ENCODE measurements at regions not wholly inside any gene's neighbourhood (a gene's known extent, or its start where the extent isn't known, plus 50 kb on each side); places are given as distances from the start of the nearest gene placed in this dataset.

DNA sequence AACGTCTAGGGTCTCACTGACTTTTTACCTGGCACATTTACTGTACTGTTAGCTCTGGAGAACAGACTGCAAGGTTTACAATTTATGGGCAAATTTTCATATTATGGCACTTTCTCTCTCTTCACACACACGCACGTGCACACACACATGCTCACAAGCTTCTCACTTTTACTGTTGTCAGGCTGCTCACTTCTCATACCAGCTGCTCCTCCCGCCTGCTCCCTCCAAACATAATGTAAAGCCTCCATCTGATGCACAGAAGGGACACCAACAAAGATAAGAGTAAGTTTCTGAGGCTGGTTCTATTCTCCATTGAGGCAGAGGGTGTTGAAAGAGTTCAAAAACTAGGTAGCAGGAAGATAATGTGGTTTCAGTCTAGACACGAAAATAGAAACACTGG lies 128.9 kb upstream of the DCLK2 start:
- Histone ChIP-seq H4K20me1 (ENCODE audit: insufficient read depth, low read length) (no peaks in the 10 kb centered on the region), H3K36me3 (replicated peaks in 1 of 2; ENCODE audit: control insufficient read depth in 1 of 2, insufficient read depth in 2 of 2, low read length in 2 of 2) (no peaks in the 10 kb centered on the region), H3K9me3 (ENCODE audit: low read length) (no peaks in the 10 kb centered on the region), H3K9ac (ENCODE audit: insufficient read depth, low read depth, low read length) (no peak overlapping the region), H3K4me1 (ENCODE audit: insufficient read depth, low read length) (no peaks in the 10 kb centered on the region), H3K27ac (ENCODE audit: extremely low read length, insufficient read depth, low read length) (no peak overlapping the region), H3K27me3 (ENCODE audit: control insufficient read depth in 1 of 2, insufficient read depth in 2 of 2, low read length in 2 of 2) (no peaks in the 10 kb centered on the region), H2AFZ (ENCODE audit: low read length) (no peak overlapping the region), H3K4me2 (ENCODE audit: low read depth, low read length) (no peak overlapping the region), H3K79me2 (ENCODE audit: insufficient read depth, low read length) (no peaks in the 10 kb centered on the region), H3K4me3 (replicated peaks in 1 of 3; ENCODE audit: insufficient read depth in 1 of 3, low read depth in 2 of 3, low read length in 3 of 3) (no peak overlapping the region)
- BruUV-seq (replicated peaks), result no TSS peak
- intact Hi-C loops (cut with micrococcal nuclease; ENCODE audit: unreplicated experiment), result no loop called here
- TF ChIP-seq ZNF136 (CRISPR knock-in tag; IDR thresholded peaks at IDR 0.05; ENCODE audit: low read depth), result no peak
- TF ChIP-seq, protein P1, sequence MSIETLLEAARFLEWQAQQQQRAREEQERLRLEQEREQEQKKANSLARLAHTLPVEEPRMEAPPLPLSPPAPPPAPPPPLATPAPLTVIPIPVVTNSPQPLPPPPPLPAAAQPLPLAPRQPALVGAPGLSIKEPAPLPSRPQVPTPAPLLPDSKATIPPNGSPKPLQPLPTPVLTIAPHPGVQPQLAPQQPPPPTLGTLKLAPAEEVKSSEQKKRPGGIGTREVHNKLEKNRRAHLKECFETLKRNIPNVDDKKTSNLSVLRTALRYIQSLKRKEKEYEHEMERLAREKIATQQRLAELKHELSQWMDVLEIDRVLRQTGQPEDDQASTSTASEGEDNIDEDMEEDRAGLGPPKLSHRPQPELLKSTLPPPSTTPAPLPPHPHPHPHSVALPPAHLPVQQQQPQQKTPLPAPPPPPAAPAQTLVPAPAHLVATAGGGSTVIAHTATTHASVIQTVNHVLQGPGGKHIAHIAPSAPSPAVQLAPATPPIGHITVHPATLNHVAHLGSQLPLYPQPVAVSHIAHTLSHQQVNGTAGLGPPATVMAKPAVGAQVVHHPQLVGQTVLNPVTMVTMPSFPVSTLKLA (IDR thresholded peaks at IDR 0.05), result peak; percentile 13; the same call in 1 of the 2 replicates
- in situ Hi-C loops (cut with HindIII; ENCODE audit: extremely low pct_ligation_motif_present, low pct_unique_long_range_greater_than_20kb), result no loop called here
- ATAC-seq (no peak), DNase-seq (ENCODE audit: low spot score) (no peak), FAIRE-seq (no peak)
- 7% methylated on average over 5 of the region's 5 CpGs for WGBS (ENCODE audit: low lambda C conversion rate)
- ChIA-PET CTCF (ENCODE audit: low intra/inter-chr PET ratio, low total read pairs) (no interaction called here), POLR2A (no interaction called here)

DNA sequence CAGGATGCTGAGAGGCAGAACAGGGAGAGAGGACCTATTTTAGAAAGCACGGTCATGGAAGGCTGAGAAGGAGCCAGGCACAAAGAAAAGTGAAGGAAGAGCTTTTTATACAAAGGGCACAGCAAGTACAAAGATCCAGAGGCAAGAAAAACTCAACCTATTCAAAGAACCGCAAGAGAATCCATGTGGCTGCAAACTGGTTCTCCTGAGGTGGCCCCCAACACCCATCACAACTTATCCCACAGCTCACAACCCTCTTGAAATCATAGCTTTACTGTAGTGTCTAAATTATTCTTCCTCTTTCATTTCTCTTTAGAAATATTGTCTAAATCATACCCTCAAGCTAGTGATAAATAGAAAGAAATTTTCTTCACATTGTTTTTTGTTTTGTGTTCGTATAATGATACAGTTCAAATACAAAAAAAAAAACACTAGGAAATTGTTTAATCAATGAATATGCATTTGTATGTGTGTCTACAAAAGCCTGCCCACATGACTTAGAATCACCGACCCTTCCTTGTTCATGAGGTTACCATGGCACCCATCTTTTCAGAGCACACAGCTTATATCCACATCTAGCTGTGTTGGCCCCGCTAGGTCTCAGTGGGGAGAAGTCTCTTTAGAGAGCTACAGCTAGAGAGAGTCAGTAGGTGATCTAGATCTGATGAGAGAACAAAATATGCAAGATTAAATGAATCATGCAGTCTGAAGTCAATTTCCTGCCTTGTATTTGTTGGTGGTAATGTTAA lies 126.9 kb upstream of the DCLK2 start:
- Histone ChIP-seq H4K20me1 (ENCODE audit: insufficient read depth, low read length) (no peaks in the 10 kb centered on the region), H3K27me3 (ENCODE audit: control insufficient read depth in 1 of 2, insufficient read depth in 2 of 2, low read length in 2 of 2) (no peaks in the 10 kb centered on the region), H2AFZ (ENCODE audit: low read length) (no peak overlapping the region), H3K27ac (ENCODE audit: extremely low read length, insufficient read depth, low read length) (no peak overlapping the region), H3K9me3 (ENCODE audit: low read length) (no peaks in the 10 kb centered on the region), H3K4me1 (ENCODE audit: insufficient read depth, low read length) (no peaks in the 10 kb centered on the region), H3K36me3 (replicated peaks in 1 of 2; ENCODE audit: control insufficient read depth in 1 of 2, insufficient read depth in 2 of 2, low read length in 2 of 2) (no peaks in the 10 kb centered on the region), H3K9ac (ENCODE audit: insufficient read depth, low read depth, low read length) (no peak overlapping the region), H3K79me2 (ENCODE audit: insufficient read depth, low read length) (no peaks in the 10 kb centered on the region), H3K4me2 (ENCODE audit: low read depth, low read length) (no peak overlapping the region), H3K4me3 (replicated peaks in 1 of 3; ENCODE audit: insufficient read depth in 1 of 3, low read depth in 2 of 3, low read length in 3 of 3) (no peak overlapping the region)
- in situ Hi-C loops (cut with HindIII; ENCODE audit: extremely low pct_ligation_motif_present, low pct_unique_long_range_greater_than_20kb) (no loop called here), intact Hi-C loops (cut with micrococcal nuclease; ENCODE audit: unreplicated experiment) (no loop called here)
- ATAC-seq, result no peak
- 13% methylated on average over 5 of the region's 5 CpGs for WGBS (ENCODE audit: low lambda C conversion rate)
- ChIA-PET POLR2A (no interaction called here), CTCF (ENCODE audit: low intra/inter-chr PET ratio, low total read pairs) (no interaction called here)
- no peak for FAIRE-seq
- DNase-seq (ENCODE audit: low spot score), result no peak
- BruUV-seq (replicated peaks), result no TSS peak
- no peak for TF ChIP-seq ZNF841 (CRISPR knock-in tag; IDR thresholded peaks at IDR 0.05; ENCODE audit: borderline replicate concordance)
- no peak for TF ChIP-seq SIX1 (CRISPR knock-in tag; IDR thresholded peaks at IDR 0.05; ENCODE audit: borderline replicate concordance)
- TF ChIP-seq ZNF883 (CRISPR knock-in tag; IDR thresholded peaks at IDR 0.05; ENCODE audit: not compliant biosample characterization), result no peak
- TF ChIP-seq ZNF773 (CRISPR knock-in tag; IDR thresholded peaks at IDR 0.05; ENCODE audit: borderline replicate concordance), result no peak
- TF ChIP-seq, protein P2, sequence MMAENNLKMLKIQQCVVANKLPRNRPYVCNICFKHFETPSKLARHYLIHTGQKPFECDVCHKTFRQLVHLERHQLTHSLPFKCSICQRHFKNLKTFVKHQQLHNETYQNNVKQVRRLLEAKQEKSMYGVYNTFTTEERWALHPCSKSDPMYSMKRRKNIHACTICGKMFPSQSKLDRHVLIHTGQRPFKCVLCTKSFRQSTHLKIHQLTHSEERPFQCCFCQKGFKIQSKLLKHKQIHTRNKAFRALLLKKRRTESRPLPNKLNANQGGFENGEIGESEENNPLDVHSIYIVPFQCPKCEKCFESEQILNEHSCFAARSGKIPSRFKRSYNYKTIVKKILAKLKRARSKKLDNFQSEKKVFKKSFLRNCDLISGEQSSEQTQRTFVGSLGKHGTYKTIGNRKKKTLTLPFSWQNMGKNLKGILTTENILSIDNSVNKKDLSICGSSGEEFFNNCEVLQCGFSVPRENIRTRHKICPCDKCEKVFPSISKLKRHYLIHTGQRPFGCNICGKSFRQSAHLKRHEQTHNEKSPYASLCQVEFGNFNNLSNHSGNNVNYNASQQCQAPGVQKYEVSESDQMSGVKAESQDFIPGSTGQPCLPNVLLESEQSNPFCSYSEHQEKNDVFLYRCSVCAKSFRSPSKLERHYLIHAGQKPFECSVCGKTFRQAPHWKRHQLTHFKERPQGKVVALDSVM (CRISPR knock-in tag; IDR thresholded peaks at IDR 0.05), result no peak
- TF ChIP-seq, protein P3, sequence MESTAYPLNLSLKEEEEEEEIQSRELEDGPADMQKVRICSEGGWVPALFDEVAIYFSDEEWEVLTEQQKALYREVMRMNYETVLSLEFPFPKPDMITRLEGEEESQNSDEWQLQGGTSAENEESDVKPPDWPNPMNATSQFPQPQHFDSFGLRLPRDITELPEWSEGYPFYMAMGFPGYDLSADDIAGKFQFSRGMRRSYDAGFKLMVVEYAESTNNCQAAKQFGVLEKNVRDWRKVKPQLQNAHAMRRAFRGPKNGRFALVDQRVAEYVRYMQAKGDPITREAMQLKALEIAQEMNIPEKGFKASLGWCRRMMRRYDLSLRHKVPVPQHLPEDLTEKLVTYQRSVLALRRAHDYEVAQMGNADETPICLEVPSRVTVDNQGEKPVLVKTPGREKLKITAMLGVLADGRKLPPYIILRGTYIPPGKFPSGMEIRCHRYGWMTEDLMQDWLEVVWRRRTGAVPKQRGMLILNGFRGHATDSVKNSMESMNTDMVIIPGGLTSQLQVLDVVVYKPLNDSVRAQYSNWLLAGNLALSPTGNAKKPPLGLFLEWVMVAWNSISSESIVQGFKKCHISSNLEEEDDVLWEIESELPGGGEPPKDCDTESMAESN (CRISPR knock-in tag; conservative IDR thresholded peaks at IDR 0.05), result no peak
- no peak for TF ChIP-seq MIER3 (CRISPR knock-in tag; IDR thresholded peaks at IDR 0.05; ENCODE audit: borderline replicate concordance)
- no peak for TF ChIP-seq ZNF607 (CRISPR knock-in tag; IDR thresholded peaks at IDR 0.05; ENCODE audit: borderline replicate concordance)
- TF ChIP-seq ZNF501 (CRISPR knock-in tag; IDR thresholded peaks at IDR 0.05), result no peak
- TF ChIP-seq, protein P4, sequence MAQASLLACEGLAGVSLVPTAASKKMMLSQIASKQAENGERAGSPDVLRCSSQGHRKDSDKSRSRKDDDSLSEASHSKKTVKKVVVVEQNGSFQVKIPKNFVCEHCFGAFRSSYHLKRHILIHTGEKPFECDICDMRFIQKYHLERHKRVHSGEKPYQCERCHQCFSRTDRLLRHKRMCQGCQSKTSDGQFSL (CRISPR knock-in tag; IDR thresholded peaks at IDR 0.05), result no peak
